Hindlimb muscle (tissue), 1 donor: ENCODE measurements at regions not wholly inside any gene's neighbourhood (a gene's known extent, or its start where the extent isn't known, plus 50 kb on each side); places are given as distances from the start of the nearest gene placed in this dataset.

Experiments used
- DNase-seq: peaks from one replicate; pipeline ENCODE4 v3.0.0-alpha.2; 2013

DNA sequence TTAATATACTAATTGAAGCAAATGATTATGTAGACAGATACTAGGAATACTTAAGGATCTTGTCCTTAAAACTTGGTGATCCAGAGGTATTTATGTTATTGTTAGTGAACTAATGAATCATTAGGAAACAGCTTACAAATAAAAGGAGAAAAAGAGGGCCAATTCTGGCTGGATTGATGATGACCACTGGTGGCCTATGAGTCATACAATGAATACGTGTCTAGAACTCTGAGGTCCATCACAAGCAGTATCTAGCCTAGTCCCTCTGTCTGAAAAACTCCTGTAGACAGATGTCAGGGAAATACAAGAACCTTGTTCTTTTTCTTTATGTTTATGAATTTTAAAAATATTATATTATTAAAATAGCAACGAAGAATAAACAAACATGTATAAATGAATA is 51.7 kb upstream of the RTL1 start:
- DNase-seq, result no peak

DNA sequence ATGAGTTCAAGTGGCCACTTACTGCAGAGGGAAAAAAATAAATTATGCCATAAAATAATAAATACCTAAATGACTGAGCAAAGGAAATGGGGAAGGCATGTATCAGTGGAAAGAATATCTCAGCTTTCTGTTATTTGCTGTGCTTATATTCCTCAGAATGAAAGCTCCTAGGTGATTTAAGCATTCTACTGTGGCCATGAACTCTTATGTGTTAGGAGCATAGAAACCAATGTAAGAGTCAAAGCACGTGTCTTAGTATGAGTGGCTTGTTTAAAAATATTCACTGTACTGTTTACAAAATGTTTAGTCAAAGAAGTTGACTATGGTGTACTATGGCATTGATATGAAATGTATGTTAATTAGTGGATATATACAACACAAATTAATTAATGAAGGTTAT is 59.0 kb upstream of the RTL1 start:
- no peak for DNase-seq

- no peak for DNase-seq
These were observed 61.8 kb upstream of the RTL1 start for GRCh38 chr14:100965296-100965695.

DNA sequence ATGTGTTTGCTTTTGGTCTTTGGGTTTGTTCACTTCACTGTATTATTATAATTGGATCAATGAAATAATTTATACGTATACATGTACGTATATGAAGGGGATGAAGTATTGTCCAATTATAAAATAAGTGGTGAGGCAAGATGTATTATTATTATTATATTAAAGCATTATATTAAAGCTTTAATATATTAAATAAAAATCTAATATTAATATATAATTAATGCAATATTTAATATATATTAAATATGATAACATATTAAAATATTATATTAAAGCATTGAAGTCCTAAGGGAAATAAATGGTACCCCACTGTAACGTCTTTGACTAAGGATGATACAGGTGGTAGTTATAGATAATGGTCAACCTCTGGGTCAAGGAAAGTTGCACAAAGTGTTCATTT is 63.7 kb upstream of the RTL1 start:
- DNase-seq, result no peak

- no peak for DNase-seq
These were observed 64.4 kb upstream of the RTL1 start for GRCh38 chr14:100967930-100968329.

DNA sequence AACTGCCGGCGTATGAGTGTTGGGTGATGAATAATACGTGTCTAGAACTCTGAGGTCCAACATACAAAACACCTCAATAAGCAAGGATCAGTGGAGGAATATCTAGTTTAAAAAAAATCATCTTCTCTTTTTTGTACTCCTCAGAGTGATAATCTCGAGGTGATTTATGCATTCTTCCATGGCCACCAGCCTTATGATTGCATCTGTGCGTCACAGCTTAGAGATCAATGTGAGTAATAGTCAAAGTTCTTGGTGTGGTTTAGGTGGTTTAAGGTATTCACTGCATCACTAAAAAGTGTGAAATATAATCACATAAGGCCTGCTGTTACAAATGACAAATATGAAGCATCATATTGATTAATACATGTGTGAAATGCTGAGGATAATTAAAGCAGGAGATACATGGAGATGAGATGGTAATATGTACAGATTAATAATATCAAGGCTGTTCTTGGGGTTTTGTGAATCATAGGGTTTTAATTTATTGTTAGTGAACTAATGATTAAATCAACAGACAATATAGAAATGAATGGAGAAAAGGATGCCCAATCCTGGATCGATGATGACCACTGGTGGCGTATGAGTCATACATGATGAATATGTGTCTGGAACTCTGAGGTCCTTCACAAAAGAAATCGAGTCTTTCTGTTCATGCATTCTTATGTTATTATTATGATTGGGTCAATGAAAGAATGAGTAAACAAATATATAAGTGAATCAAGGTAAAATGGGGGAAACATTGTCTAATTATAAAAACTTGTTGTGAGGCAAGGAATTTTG is 68.8 kb upstream of the RTL1 start:
- DNase-seq, result no peak

GRCh38 chr14:100975671-100976070 is 72.1 kb upstream of the RTL1 start:
- no peak for DNase-seq

- DNase-seq, result no peak
These were observed 75.6 kb upstream of the RTL1 start for GRCh38 chr14:100979079-100979478.

DNA sequence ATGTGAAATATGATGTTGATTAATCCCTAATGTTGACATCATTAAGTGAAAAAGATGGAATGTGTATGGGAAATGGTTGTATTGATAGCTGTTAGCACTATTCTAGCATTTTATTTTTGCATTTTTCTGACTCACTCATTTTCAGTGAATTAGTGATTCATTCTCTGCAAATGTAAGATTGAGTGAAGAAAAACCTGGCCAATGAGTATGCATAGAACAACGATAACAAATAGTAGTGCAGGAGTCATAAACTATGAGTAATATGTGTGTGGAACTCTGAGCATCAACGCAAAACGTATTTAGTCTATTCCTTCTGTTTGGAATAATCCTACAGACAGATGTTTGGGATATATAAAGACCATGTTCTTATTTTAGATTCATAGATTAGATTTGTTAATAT is 76.3 kb upstream of the RTL1 start:
- no peak for DNase-seq

DNA sequence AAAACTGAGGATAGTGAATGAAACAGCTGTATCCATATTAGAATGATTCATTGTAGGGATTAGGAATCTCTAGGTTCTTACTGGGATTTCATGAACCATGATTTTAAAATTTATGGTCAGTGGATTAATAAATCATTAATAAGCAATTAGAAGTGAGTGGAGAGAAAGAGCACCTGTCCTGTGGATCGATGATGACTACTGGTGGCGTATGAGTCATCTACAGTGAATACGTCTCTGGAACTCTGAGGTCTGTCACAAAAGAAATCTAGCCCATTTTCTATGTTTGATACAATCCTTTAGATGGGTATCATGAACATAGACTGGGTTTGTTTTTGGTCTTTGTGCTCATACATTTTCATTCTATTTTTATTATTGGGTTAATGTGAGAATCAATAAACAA is 77.3 kb upstream of the RTL1 start:
- no peak for DNase-seq

DNA sequence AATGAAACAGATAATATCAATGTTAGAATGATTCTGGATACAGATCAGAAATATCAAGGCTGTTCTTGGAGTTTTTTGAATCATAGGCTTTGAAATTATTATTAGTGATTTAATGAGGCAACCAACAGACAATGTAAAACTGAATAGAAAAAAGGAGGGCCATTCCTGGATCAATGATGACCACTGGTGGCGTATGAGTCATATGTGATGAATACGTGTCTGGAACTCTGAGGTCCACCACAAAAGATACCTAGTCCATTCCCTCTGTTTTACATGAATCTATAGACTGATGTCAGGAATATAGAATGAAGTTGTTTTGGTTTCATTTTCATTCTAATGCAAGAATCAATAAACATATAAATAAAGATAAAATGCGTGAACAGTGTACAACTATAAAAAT is 78.3 kb upstream of the RTL1 start:
- no peak for DNase-seq

GRCh38 chr14:100982353-100982752 is 78.8 kb upstream of the RTL1 start:
- no peak for DNase-seq

- no peak for DNase-seq
These were observed 79.2 kb upstream of the RTL1 start for GRCh38 chr14:100982762-100983161.

GRCh38 chr14:100983710-100984109 is 80.2 kb upstream of the RTL1 start:
- DNase-seq, result no peak

DNA sequence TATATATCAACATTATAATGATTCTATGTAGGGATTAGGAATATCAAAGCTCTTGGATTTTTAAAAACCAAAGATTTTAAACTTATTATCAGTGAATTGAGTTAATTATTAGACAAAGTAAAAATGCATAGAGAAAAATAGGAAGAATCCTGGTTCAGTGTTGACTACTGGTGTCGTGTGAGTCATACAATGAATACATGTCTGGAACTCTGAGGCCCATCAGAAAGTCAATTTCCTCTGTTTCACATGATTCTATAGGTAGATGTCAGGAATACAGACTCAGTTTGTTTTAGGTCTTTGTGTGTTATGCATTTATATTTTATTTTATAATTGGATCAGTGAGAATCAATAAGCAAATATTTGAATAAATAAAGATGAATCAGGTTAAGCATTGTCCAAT is 84.5 kb upstream of the RTL1 start:
- DNase-seq, result no peak

DNA sequence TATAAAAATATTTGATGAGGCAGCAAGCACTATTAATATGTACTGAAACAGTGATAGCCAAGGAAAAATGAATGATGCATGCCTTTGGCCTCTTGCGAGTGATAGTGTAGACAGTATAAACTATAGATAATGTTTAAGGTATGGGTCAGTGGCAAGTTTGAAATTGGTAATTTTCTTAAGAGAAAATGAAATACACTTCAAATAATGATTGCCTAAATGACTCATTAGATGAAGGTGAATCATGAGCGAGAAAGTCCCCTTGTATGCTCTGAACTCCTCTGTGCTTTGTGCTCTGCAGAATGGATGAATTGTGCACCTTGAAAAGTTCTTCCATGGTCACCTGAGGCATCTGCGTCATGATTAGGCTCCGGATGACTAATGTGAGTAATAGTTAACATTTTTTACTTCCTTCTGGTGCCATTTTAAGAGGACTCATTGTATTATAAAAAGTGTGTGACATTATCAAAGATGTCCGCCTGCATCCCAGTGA is 84.9 kb upstream of the RTL1 start:
- DNase-seq, result no peak

DNA sequence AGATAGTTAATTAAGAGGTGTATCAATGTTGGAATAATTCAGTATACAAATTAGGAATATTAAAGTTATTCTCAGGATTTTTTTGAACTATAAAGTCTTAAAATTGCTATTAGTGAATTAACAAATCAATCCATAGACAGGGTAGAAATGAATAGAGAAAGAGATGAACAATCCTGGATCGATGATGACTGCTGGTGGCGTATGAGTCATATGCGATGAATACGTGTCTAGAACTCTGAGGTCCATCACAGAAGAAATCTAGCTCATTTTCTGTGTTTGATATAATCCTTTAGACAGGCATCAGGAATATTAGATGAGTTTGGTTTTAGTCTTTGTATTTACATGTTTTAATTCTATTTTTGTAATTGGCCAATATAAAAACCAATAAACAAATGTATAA is 85.4 kb upstream of the RTL1 start:
- DNase-seq, result no peak

DNA sequence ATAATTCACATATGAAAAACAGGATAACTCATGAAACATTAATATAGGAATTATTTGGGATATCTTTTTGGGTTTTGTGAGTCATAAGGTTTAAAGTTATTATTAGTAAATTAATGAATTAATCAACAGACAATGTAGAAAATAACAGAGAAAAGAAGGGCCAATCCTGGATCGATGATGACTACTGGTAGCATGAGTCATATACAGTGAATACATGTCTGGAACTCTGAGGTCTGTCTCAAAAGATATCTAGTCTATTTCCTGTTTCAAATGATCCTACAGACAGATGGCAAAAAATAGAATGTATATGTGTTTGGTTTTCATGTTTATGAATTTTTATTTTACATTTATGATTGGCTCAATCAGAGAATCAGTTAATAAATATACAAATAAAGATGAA is 86.4 kb upstream of the RTL1 start:
- no peak for DNase-seq

GRCh38 chr14:100994082-100994481 is 90.6 kb upstream of the RTL1 start:
- no peak for DNase-seq

DNA sequence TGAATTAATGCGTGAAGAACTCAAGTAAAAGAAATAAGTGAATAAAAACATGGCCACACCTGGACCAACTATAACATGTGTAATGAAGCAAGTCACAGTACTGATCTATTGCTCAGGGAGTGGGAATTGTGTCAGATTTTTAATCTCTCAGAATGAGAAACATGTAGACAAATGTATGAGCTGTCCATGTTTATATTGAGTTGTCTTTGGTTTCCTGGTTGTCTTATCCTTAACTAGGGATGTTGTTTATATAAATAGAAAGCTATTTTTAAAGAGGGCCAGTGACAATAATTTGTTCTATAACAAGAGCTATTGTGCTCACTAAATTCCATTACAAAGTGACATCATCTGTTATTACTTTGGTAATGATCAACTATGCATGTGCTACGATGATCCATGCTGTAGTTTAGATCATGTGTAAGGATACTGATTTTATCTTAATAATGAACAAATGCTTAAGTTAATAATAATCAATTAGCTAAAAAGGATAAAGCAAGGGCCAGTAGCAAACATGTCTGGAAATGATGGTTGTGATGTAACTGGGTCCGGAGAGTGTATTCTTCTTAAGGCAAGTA is 91.3 kb upstream of the RTL1 start:
- no peak for DNase-seq

DNA sequence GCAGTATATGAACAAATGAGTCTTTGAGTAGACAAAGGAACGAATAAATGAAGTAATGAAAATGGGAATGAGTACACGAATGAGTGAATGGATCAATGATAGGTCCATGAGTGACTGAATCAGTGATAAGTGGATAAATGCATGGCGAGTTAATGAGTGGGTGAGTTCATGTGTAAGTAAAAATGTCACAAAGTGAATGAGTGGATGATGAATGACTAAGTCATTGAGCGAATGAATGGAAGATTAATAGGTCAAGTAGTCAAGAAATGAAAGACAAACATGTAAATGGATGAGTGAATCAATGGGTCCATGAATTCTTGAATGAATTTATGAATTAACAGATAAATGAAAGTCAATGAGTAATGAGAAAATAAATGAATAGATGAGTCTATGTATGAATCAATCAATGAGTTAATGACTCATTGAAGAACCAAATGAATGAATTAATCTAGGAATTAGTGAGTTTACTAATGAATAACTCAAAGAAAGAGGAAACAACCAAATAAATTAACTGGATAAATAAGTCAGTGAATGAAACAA is 97.3 kb upstream of the RTL1 start:
- no peak for DNase-seq

GRCh38 chr14:101001311-101002069 is 98.0 kb upstream of the RTL1 start:
- DNase-seq, result no peak

DNA sequence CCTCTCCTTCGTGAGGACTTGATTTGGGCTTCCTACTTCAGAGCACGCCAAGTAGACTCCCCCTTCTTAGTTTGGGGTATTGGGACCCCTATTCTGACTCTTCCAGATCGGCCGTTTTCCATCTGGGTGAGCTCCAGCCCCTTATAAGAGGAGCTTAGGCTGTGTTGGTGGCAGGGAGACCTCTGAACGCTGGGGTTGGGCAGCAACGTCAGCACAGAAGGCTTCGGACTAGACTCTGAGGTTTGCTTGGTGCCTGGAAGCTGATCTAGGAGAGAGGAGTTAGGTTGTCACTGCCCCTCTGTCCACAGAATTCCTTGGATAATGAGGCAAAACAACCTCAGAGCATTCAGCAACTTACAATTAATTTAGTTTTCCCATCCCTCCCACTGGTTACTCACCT is 99.2 kb upstream of the RTL1 start:
- no peak for DNase-seq

DNA sequence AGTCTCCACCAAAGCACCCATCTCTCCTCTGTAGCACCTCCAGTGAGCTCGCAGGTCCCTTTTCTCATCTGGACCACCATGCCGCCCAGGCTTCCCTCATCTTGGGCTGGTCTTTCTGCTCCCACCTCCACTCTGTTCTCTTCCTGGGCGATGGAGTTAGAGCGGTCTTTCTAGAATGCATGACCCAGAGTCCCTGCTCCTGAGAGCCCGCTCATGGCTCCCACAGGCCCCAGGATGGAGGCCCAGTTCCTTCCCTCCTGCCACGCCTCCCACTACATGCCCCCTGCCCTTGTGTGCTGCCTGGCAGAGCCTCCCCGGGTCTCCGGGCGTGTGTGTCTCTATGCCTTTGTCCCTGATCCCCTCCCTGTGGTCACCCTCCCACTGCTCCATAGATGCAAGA is 100.7 kb upstream of the RTL1 start:
- no peak for DNase-seq
